HCT116 (cell line): ENCODE measurements at regions not wholly inside any gene's neighbourhood (a gene's known extent, or its start where the extent isn't known, plus 50 kb on each side); places are given as distances from the start of the nearest gene placed in this dataset.

Experiments used
- ATAC-seq: fragments of 200-7000 bp; cut with Tn5 transposase; 2 replicates; pipeline ENCODE4 v1.9.1; 2020; ENCODE audit warnings: mild to moderate bottlenecking, moderate library complexity
- BruUV-seq: library from RNA; stranded (reverse); fragments of 400-500 nt; replicated peaks from 2 replicates; lab custom pipeline; 2021; lab: Mats Ljungman, UMichigan
- CTCF ChIA-PET: fragments of 300-600 bp; sonication (Branson Sonifier 250); formaldehyde crosslinking; loops from one replicate; lab custom pipeline; 2021; ENCODE audit warnings: antibody characterized with exemption; lab: Charles Lee
- POLR2A ChIA-PET: fragments of 300-600, 350-600 bp; sonication (Branson Sonifier 250); formaldehyde crosslinking; loops from one replicate; lab custom pipeline; 2021; ENCODE audit warnings: antibody characterized with exemption; lab: Charles Lee
- RAD21 ChIA-PET, 2 experiments: fragments of 300-600 bp; sonication (Branson Sonifier 250); formaldehyde crosslinking; loops; one replicate each; lab custom pipeline; 2023; ENCODE audit warnings: low total read pairs in 2 of 2; ENCODE audit not compliant: uncharacterized antibody in 2 of 2, unreplicated experiment in 2 of 2, low non-redundant PET in 1 of 2; lab: Charles Lee
- DNase-seq: peaks from one replicate; pipeline ENCODE4 v3.0.0-alpha.2; 2010; ENCODE audit warnings: low read depth, low spot score
- H2AFZ ChIP-seq: fragments of 200-600 bp; shearing (Covaris generic), sonication (generic); 2 replicates; pipeline ENCODE4 v1.6.1; 2017; ENCODE audit warnings: low read depth, mixed run types, mixed read lengths, antibody characterized with exemption, low read length; ENCODE audit not compliant: poor library complexity, severe bottlenecking
- H3K27ac ChIP-seq: 2 replicates; pipeline ENCODE4 v1.5.1; 2012; ENCODE audit warnings: low read depth, low read length
- H3K27me3 ChIP-seq: fragments of 200-600 bp; sonication (generic); 2 replicates; pipeline ENCODE4 v1.6.1; 2016; ENCODE audit warnings: mixed run types, low read length, mixed read lengths; ENCODE audit not compliant: insufficient read depth
- H3K36me3 ChIP-seq, 2 experiments: fragments of 200-500 bp in 1 of 2; fragments of 200-600 bp in 1 of 2; sonication (Bioruptor generic) in 1 of 2; sonication (generic) in 1 of 2; 2 replicates each; pipeline versions ENCODE4 v1.5.1 to v1.6.1; 2014 to 2016; ENCODE audit warnings: low read length in 2 of 2, inconsistent platforms in 1 of 2, mixed read lengths in 1 of 2, mixed run types in 1 of 2; ENCODE audit not compliant: insufficient read depth in 2 of 2, control insufficient read depth in 1 of 2
- H3K4me1 ChIP-seq, 2 experiments: fragments of 200-600 bp in 1 of 2; sonication (generic) in 1 of 2; 2 replicates each; pipeline versions ENCODE4 v1.5.1 to v1.6.1; 2012 to 2017; ENCODE audit warnings: low read length in 2 of 2, inconsistent platforms in 1 of 2, mild to moderate bottlenecking in 1 of 2, mixed read lengths in 1 of 2, mixed run types in 1 of 2, moderate library complexity in 1 of 2; ENCODE audit not compliant: insufficient read depth in 2 of 2, control insufficient read depth in 1 of 2
- H3K4me2 ChIP-seq: fragments of 200-600 bp; sonication (generic); 2 replicates; pipeline ENCODE4 v1.6.1; 2017; ENCODE audit warnings: mixed run types, low read length, mixed read lengths
- H3K4me3 ChIP-seq, 2 experiments: fragments of 200-600 bp in 1 of 2; sonication (generic) in 1 of 2; replicated peaks in 1 of 2; 2 replicates each; pipeline ENCODE4 v1.5.1; 2011 to 2016; ENCODE audit warnings: low read length in 2 of 2, control low read depth in 1 of 2, low read depth in 1 of 2, mild to moderate bottlenecking in 1 of 2, mixed read lengths in 1 of 2, mixed run types in 1 of 2
- H3K79me2 ChIP-seq: fragments of 200-600 bp; sonication (generic); 2 replicates; pipeline ENCODE4 v1.6.1; 2017; ENCODE audit warnings: mild to moderate bottlenecking, mixed run types, low read length, moderate library complexity, mixed read lengths; ENCODE audit not compliant: insufficient read depth
- H3K9ac ChIP-seq: fragments of 200-600 bp; sonication (generic); 2 replicates; pipeline ENCODE4 v1.6.1; 2016; ENCODE audit warnings: low read length, mixed read lengths
- H3K9me2 ChIP-seq: fragments of 200-600 bp; sonication (generic), shearing (Covaris generic); 2 replicates; pipeline ENCODE4 v1.6.1; 2017; ENCODE audit warnings: mixed run types, mild to moderate bottlenecking, moderate library complexity; ENCODE audit not compliant: insufficient read depth
- H3K9me3 ChIP-seq, 2 experiments: fragments of 200-500 bp in 1 of 2; fragments of 200-600 bp in 1 of 2; sonication (Bioruptor generic) in 1 of 2; sonication (generic) in 1 of 2; 2 replicates each; pipeline ENCODE4 v1.6.1; 2014 to 2017; ENCODE audit warnings: low read length in 2 of 2, mixed read lengths in 2 of 2, inconsistent platforms in 1 of 2, low read depth in 1 of 2, mild to moderate bottlenecking in 1 of 2, mixed run types in 1 of 2, moderate library complexity in 1 of 2; ENCODE audit not compliant: control insufficient read depth in 1 of 2, insufficient read depth in 1 of 2
- H4K20me1 ChIP-seq: fragments of 200-600 bp; sonication (generic), shearing (Covaris generic); 2 replicates; pipeline ENCODE4 v1.6.1; 2017; ENCODE audit warnings: mixed run types, mild to moderate bottlenecking, moderate library complexity; ENCODE audit not compliant: insufficient read depth
- ATF3 ChIP-seq: IDR thresholded peaks from 2 replicates; pipeline ENCODE4 v1.6.1; 2012
- CEBPB ChIP-seq: IDR thresholded peaks from 2 replicates; pipeline ENCODE4 v1.6.1; 2012; ENCODE audit warnings: low read depth
- EZH2phosphoT487 ChIP-seq: fragments of 200-600 bp; IDR thresholded peaks from 2 replicates; pipeline ENCODE4 v1.6.1; 2018; ENCODE audit warnings: antibody characterized with exemption, borderline replicate concordance
- JUND ChIP-seq: IDR thresholded peaks from 2 replicates; pipeline ENCODE4 v1.6.1; 2012
- MAX ChIP-seq: IDR thresholded peaks from 2 replicates; pipeline ENCODE4 v1.6.1; 2012
- POLR2A ChIP-seq: IDR thresholded peaks from 2 replicates; pipeline ENCODE4 v1.7.0; 2011; ENCODE audit warnings: borderline replicate concordance; ENCODE audit not compliant: insufficient read depth, insufficient read length; ENCODE audit errors: extremely low read depth
- RAD21 ChIP-seq: IDR thresholded peaks from 2 replicates; pipeline ENCODE4 v1.6.1; 2012; ENCODE audit warnings: low read depth, mild to moderate bottlenecking
- SIN3A ChIP-seq: IDR thresholded peaks from 2 replicates; pipeline ENCODE4 v1.6.1; 2012; ENCODE audit warnings: low read depth
- SP1 ChIP-seq: IDR thresholded peaks from 2 replicates; pipeline ENCODE4 v1.6.1; 2012; ENCODE audit warnings: low read depth
- SRF ChIP-seq: IDR thresholded peaks from 2 replicates; pipeline ENCODE4 v1.6.1; 2012; ENCODE audit warnings: low read depth
- TCF7L2 ChIP-seq: IDR thresholded peaks from 2 replicates; pipeline ENCODE4 v1.7.0; 2011; ENCODE audit warnings: borderline replicate concordance, inconsistent platforms; ENCODE audit not compliant: insufficient read depth, insufficient read length; ENCODE audit errors: extremely low read depth
- ZBTB33 ChIP-seq: IDR thresholded peaks from 2 replicates; pipeline ENCODE4 v1.6.1; 2011; ENCODE audit warnings: mild to moderate bottlenecking, low read length, moderate library complexity; ENCODE audit not compliant: insufficient replicate concordance; ENCODE audit errors: extremely low read depth
- ZFX ChIP-seq: fragments of 450-650 bp; IDR thresholded peaks from 2 replicates; pipeline ENCODE4 v1.6.1; 2017
- ZNF274 ChIP-seq: fragments of 200-500 bp; sonication (Bioruptor generic); IDR thresholded peaks from 2 replicates; pipeline ENCODE4 v1.6.1; 2014; ENCODE audit warnings: mild to moderate bottlenecking, low read depth, low read length, inconsistent platforms
- intact Hi-C: fragments of 100-400 bp; cut with micrococcal nuclease; formaldehyde crosslinking; loops from 2 replicates; pipeline ENCODE4 v1.10.0; 2022

- Histone ChIP-seq H3K36me3 (no peaks in the 10 kb centered on the region), H3K27ac (no peak overlapping the region), H3K9ac (no peak overlapping the region), H3K4me1 (no peaks in the 10 kb centered on the region), H3K27me3 (no peaks in the 10 kb centered on the region), H3K4me3 (no peak overlapping the region), H4K20me1 (no peaks in the 10 kb centered on the region), H2AFZ (no peak overlapping the region), H3K79me2 (no peaks in the 10 kb centered on the region), H3K4me2 (no peak overlapping the region), H3K9me3 (no peaks in the 10 kb centered on the region), H3K9me2 (no peaks in the 10 kb centered on the region)
- ATAC-seq (no peak), DNase-seq (no peak)
- ChIA-PET CTCF (no interaction called here), RAD21 (no interaction called here), POLR2A (no interaction called here)
- intact Hi-C loops, result no loop called here
- TF ChIP-seq SRF (no peak), JUND (no peak), SIN3A (no peak), ATF3 (no peak), ZBTB33 (no peak), CEBPB (no peak), SP1 (no peak), RAD21 (no peak), ZNF274 (no peak), MAX (no peak), EZH2phosphoT487 (no peak), TCF7L2 (no peak), ZFX (no peak), POLR2A (no peak)
- no TSS peak for BruUV-seq
These were observed 129.6 kb upstream of the TBL1X start for GRCh38 chrX:9335251-9335650.
